ENCODE measurements at regions not wholly inside any gene's neighbourhood (a gene's known extent, or its start where the extent isn't known, plus 50 kb on each side); places are given as distances from the start of the nearest gene placed in this dataset.

- TF ChIP-seq ZNF740 (CRISPR knock-in tag; IDR thresholded peaks at IDR 0.05) (no peak), ZNF740 (tag; IDR thresholded peaks at IDR 0.05) (no peak), PBX2 (CRISPR knock-in tag; IDR thresholded peaks at IDR 0.05; ENCODE audit: low read depth) (no peak), PBX2 (tag; conservative IDR thresholded peaks at IDR 0.05; ENCODE audit: low read depth) (no peak), RAD21 (CRISPR knock-in tag; conservative IDR thresholded peaks at IDR 0.05 in 1 of 2, IDR thresholded peaks at IDR 0.05 in 1 of 2) (no peak), IRF2 (CRISPR knock-in tag; IDR thresholded peaks at IDR 0.05) (no peak)
Measured at GRCh38 chr15:94057305-94057704, 174.1 kb upstream of the MCTP2 start (continued).

GRCh38 chr15:94056314-94056713, 175.0 kb upstream of the MCTP2 start:
- no peak overlapping the region for H3K4me3 ChIP-seq
- no peaks in the 10 kb centered on the region for H3K79me2 ChIP-seq (ENCODE audit: control insufficient read depth, insufficient read depth, low read length)
- no peaks in the 10 kb centered on the region for H3K27me3 ChIP-seq (ENCODE audit: control insufficient read depth in 2 of 2, insufficient read depth in 2 of 2, low read length in 2 of 2)
- DNase-seq (ENCODE audit: extremely low read depth in 1 of 4, low spot score in 3 of 4) (no peak), FAIRE-seq (no peak), ATAC-seq (no peak)
- no peaks in the 10 kb centered on the region for H3K9me1 ChIP-seq (ENCODE audit: control insufficient read depth, insufficient read depth, low read length)
- no TSS peak for BruUV-seq (replicated peaks)
- no peak overlapping the region for H3K4me2 ChIP-seq (ENCODE audit: insufficient read depth, low read length)
- no peak overlapping the region for H2AFZ ChIP-seq (ENCODE audit: low read depth, low read length)
- CTCF ChIA-PET (ENCODE audit: low intra/inter-chr PET ratio), result no interaction called here
- H4K20me1 ChIP-seq (replicated peaks; ENCODE audit: control insufficient read depth, insufficient read depth, low read length), result no peaks in the 10 kb centered on the region
- in situ Hi-C loops (cut with MboI) (no loop called here), intact Hi-C loops (cut with micrococcal nuclease) (no loop called here)
- H3K9ac ChIP-seq (ENCODE audit: insufficient read depth in 1 of 2, low read depth in 2 of 2, low read length in 2 of 2), result no peak overlapping the region
- no peaks in the 10 kb centered on the region for H3K36me3 ChIP-seq (ENCODE audit: control insufficient read depth, insufficient read depth, low read length)
- H3K4me1 ChIP-seq (replicated peaks in 1 of 2; ENCODE audit: control insufficient read depth in 2 of 2, insufficient read depth in 2 of 2, low read length in 2 of 2), result no peaks in the 10 kb centered on the region
- H3K27ac ChIP-seq (ENCODE audit: extremely low read depth, low read depth, low read length), result no peak overlapping the region
- H3K9me3 ChIP-seq (replicated peaks; ENCODE audit: control insufficient read depth, insufficient read depth, low read depth, low read length), result peaks cover 3% of the 10 kb centered on the region; the same call in 1 of the 2 replicates
- POLR2A ChIA-PET, result no interaction called here
- no peak for TF ChIP-seq MED1 (CRISPR knock-in tag; IDR thresholded peaks at IDR 0.05; ENCODE audit: borderline replicate concordance)
- TF ChIP-seq STAT5A (IDR thresholded peaks at IDR 0.05; ENCODE audit: borderline replicate concordance, low read length), result no peak
- no peak for TF ChIP-seq ZBTB17 (CRISPR knock-in tag; IDR thresholded peaks at IDR 0.05)
- TF ChIP-seq GATA2 (CRISPR knock-in tag; IDR thresholded peaks at IDR 0.05), result no peak
- no peak for TF ChIP-seq HOMEZ (CRISPR knock-in tag; IDR thresholded peaks at IDR 0.05)
- TF ChIP-seq AFF1 (IDR thresholded peaks at IDR 0.05; ENCODE audit: low read depth in 1 of 2, partially characterized antibody in 2 of 2), result no peak
- no peak for TF ChIP-seq PTBP1 (IDR thresholded peaks at IDR 0.05; ENCODE audit: low read depth, low read length)

All from K562 (cell line).